CD4-positive, alpha-beta T cell treated with Interleukin-15 for 4 hours (primary cell): ENCODE measurements at regions not wholly inside any gene's neighbourhood (a gene's known extent, or its start where the extent isn't known, plus 50 kb on each side); places are given as distances from the start of the nearest gene placed in this dataset.
"Not testable (repeated sequence)": the region's sequence is repeated elsewhere in the genome, so short reads cannot be mapped to it uniquely, and the experiment has no call there.

ENCODE experiments used
- DNase-seq: peaks from one replicate; pipeline ENCODE4 v3.0.0-alpha.2; 2020; ENCODE audit warnings: low spot score

GRCh38 chr6:100093405-100093804 is 99.4 kb upstream of the MCHR2 start:
- no peak for DNase-seq

- no peak for DNase-seq
These were observed 94.0 kb upstream of the MCHR2 start for GRCh38 chr6:100088009-100088408.

GRCh38 chr6:100084991-100085364 is 91.0 kb upstream of the MCHR2 start:
- DNase-seq = no peak

- DNase-seq = no peak
These were observed 90.4 kb upstream of the MCHR2 start for GRCh38 chr6:100084316-100084990.

GRCh38 chr6:100078509-100078908 is 84.5 kb upstream of the MCHR2 start:
- no peak for DNase-seq

GRCh38 chr6:100065348-100065747 is 71.3 kb upstream of the MCHR2 start:
- no peak for DNase-seq

- DNase-seq = no peak
These were observed 68.6 kb upstream of the MCHR2 start for GRCh38 chr6:100062621-100063020.

GRCh38 chr6:100057941-100058340 is 63.9 kb upstream of the MCHR2 start:
- DNase-seq = no peak

GRCh38 chr6:100050550-100050949 is 56.5 kb upstream of the MCHR2 start:
- DNase-seq = no peak

- not testable (repeated sequence) for DNase-seq
These were observed 49.9 kb upstream of the MCHR2 start for GRCh38 chr6:100043961-100044360.
